H9 (cell line): ENCODE measurements at regions not wholly inside any gene's neighbourhood (a gene's known extent, or its start where the extent isn't known, plus 50 kb on each side); places are given as distances from the start of the nearest gene placed in this dataset.

ENCODE experiments used
- DNase-seq: peaks from one replicate; pipeline ENCODE4 v3.0.0-alpha.2; 2017
- H2AFZ ChIP-seq: one replicate; pipeline ENCODE4 v1.6.1; 2013; ENCODE audit warnings: mild to moderate bottlenecking, low read length, control low read depth, moderate library complexity
- H2AK5ac ChIP-seq: 2 replicates; pipeline ENCODE4 v1.6.1; 2013; ENCODE audit warnings: low read length, control low read depth, mixed read lengths; ENCODE audit not compliant: insufficient read length
- H2BK120ac ChIP-seq: one replicate; pipeline ENCODE4 v1.6.1; 2013; ENCODE audit warnings: low read depth, mild to moderate bottlenecking, low read length, control low read depth, inconsistent platforms; ENCODE audit not compliant: poor library complexity, severe bottlenecking
- H2BK12ac ChIP-seq: 2 replicates; pipeline ENCODE4 v1.6.1; 2013; ENCODE audit warnings: low read length, control low read depth, mixed read lengths, low read depth; ENCODE audit not compliant: insufficient read length
- H2BK15ac ChIP-seq: 2 replicates; pipeline ENCODE4 v1.6.1; 2013; ENCODE audit warnings: low read depth, low read length, control low read depth
- H2BK20ac ChIP-seq: one replicate; pipeline ENCODE4 v1.6.1; 2013; ENCODE audit warnings: low read depth, mild to moderate bottlenecking, low read length, control low read depth, inconsistent platforms; ENCODE audit not compliant: poor library complexity, severe bottlenecking
- H2BK5ac ChIP-seq: 2 replicates; pipeline ENCODE4 v1.6.1; 2013; ENCODE audit warnings: low read length, control low read depth, mixed read lengths; ENCODE audit not compliant: insufficient read length
- H3K14ac ChIP-seq: 2 replicates; pipeline ENCODE4 v1.6.1; 2013; ENCODE audit warnings: low read length, control low read depth; ENCODE audit not compliant: insufficient read depth
- H3K18ac ChIP-seq: 2 replicates; pipeline ENCODE4 v1.6.1; 2013; ENCODE audit warnings: low read depth, mild to moderate bottlenecking, mixed read lengths, low read length, control low read depth; ENCODE audit not compliant: insufficient read length
- H3K23ac ChIP-seq: 2 replicates; pipeline ENCODE4 v1.6.1; 2013; ENCODE audit warnings: low read length, control low read depth, mixed read lengths, low read depth; ENCODE audit not compliant: insufficient read length
- H3K23me2 ChIP-seq: 2 replicates; pipeline ENCODE4 v1.6.1; 2013; ENCODE audit warnings: low read depth, mild to moderate bottlenecking, mixed read lengths, low read length, control low read depth; ENCODE audit not compliant: insufficient read length, poor library complexity, severe bottlenecking
- H3K27ac ChIP-seq: 2 replicates; pipeline ENCODE4 v1.5.1; 2013; ENCODE audit warnings: low read length, control low read depth, mixed read lengths, low read depth; ENCODE audit not compliant: insufficient read length
- H3K27me3 ChIP-seq: 2 replicates; pipeline ENCODE4 v1.6.1; 2013; ENCODE audit warnings: low read length, control low read depth, inconsistent platforms; ENCODE audit not compliant: insufficient read depth
- H3K4ac ChIP-seq: 2 replicates; pipeline ENCODE4 v1.6.1; 2013; ENCODE audit warnings: low read depth, mild to moderate bottlenecking, control low read depth, inconsistent platforms, low read length, moderate library complexity
- H3K4me1 ChIP-seq: 2 replicates; pipeline ENCODE4 v1.6.1; 2013; ENCODE audit warnings: low read length, control low read depth, inconsistent platforms; ENCODE audit not compliant: insufficient read depth
- H3K4me2 ChIP-seq: 2 replicates; pipeline ENCODE4 v1.6.1; 2013; ENCODE audit warnings: low read length, control low read depth, mixed read lengths; ENCODE audit not compliant: insufficient read length, insufficient read depth
- H3K56ac ChIP-seq: 2 replicates; pipeline ENCODE4 v1.6.1; 2013; ENCODE audit warnings: low read depth, mild to moderate bottlenecking, mixed read lengths, low read length, control low read depth; ENCODE audit not compliant: insufficient read length
- H3K79me1 ChIP-seq: 2 replicates; pipeline ENCODE4 v1.6.1; 2013; ENCODE audit warnings: low read depth, mild to moderate bottlenecking, moderate library complexity, low read length, control low read depth, inconsistent platforms; ENCODE audit not compliant: insufficient read depth, poor library complexity, severe bottlenecking
- H3K79me2 ChIP-seq: 2 replicates; pipeline ENCODE4 v1.6.1; 2013; ENCODE audit warnings: low read length, control low read depth, inconsistent platforms; ENCODE audit not compliant: insufficient read depth
- H3K9ac ChIP-seq: 2 replicates; pipeline ENCODE4 v1.6.1; 2013; ENCODE audit warnings: low read length, control low read depth, mixed read lengths; ENCODE audit not compliant: insufficient read length; ENCODE audit errors: extremely low read depth
- H3K9me3 ChIP-seq: one replicate; pipeline ENCODE4 v1.6.1; 2013; ENCODE audit warnings: low read depth, low read length, inconsistent platforms; ENCODE audit not compliant: control insufficient read depth
- H3T11ph ChIP-seq: one replicate; pipeline ENCODE4 v1.6.1; 2013; ENCODE audit warnings: mild to moderate bottlenecking, low read length, control low read depth, inconsistent platforms
- H4K20me1 ChIP-seq: one replicate; pipeline ENCODE4 v1.6.1; 2013; ENCODE audit not compliant: control insufficient read depth, insufficient read length, insufficient read depth
- H4K5ac ChIP-seq: 2 replicates; pipeline ENCODE4 v1.6.1; 2013; ENCODE audit warnings: low read depth, mild to moderate bottlenecking, mixed read lengths, low read length, control low read depth; ENCODE audit not compliant: insufficient read length
- H4K8ac ChIP-seq: replicated peaks from 2 replicates; pipeline ENCODE4 v1.6.1; 2013; ENCODE audit warnings: low read length, control low read depth, mixed read lengths, low read depth; ENCODE audit not compliant: insufficient read length
- H4K91ac ChIP-seq: 2 replicates; pipeline ENCODE4 v1.6.1; 2013; ENCODE audit warnings: low read depth, mild to moderate bottlenecking, moderate library complexity, mixed read lengths, low read length, control low read depth; ENCODE audit not compliant: insufficient read length
- H3K27ac Mint-ChIP-seq, 3 experiments: 2 replicates in 2 of 3; 3 replicates in 1 of 3; pipeline ENCODE4 v1.8.0; 2020 to 2021; ENCODE audit warnings: mixed read lengths in 3 of 3, mild to moderate bottlenecking in 1 of 3, moderate library complexity in 1 of 3
- H3K27me3 Mint-ChIP-seq: 2 replicates; pipeline ENCODE4 v1.8.0; 2021; ENCODE audit warnings: low read depth, mild to moderate bottlenecking, moderate library complexity, mixed read lengths
- H3K36me3 Mint-ChIP-seq, 3 experiments: 2 replicates in 2 of 3; 3 replicates in 1 of 3; pipeline ENCODE4 v1.8.0; 2020 to 2021; ENCODE audit warnings: low read depth in 3 of 3, mixed read lengths in 3 of 3; ENCODE audit not compliant: insufficient read depth in 1 of 3
- H3K4me1 Mint-ChIP-seq, 2 experiments: 2 replicates each; pipeline ENCODE4 v1.8.0; 2020; ENCODE audit warnings: mixed read lengths in 2 of 2
- H3K4me3 Mint-ChIP-seq, 2 experiments: 2 replicates in 1 of 2; 3 replicates in 1 of 2; pipeline ENCODE4 v1.8.0; 2020 to 2021; ENCODE audit warnings: mild to moderate bottlenecking in 2 of 2, mixed read lengths in 2 of 2, moderate library complexity in 1 of 2
- H3K9me3 Mint-ChIP-seq, 2 experiments: 2 replicates in 1 of 2; 3 replicates in 1 of 2; pipeline ENCODE4 v1.8.0; 2020; ENCODE audit warnings: mild to moderate bottlenecking in 2 of 2, mixed read lengths in 2 of 2, moderate library complexity in 1 of 2
- CTCF ChIP-seq: fragments of 200-600 bp; sonication (generic); conservative IDR thresholded peaks from 3 replicates; pipeline ENCODE4 v1.8.0; 2021; ENCODE audit warnings: antibody characterized with exemption, mild to moderate bottlenecking

DNA sequence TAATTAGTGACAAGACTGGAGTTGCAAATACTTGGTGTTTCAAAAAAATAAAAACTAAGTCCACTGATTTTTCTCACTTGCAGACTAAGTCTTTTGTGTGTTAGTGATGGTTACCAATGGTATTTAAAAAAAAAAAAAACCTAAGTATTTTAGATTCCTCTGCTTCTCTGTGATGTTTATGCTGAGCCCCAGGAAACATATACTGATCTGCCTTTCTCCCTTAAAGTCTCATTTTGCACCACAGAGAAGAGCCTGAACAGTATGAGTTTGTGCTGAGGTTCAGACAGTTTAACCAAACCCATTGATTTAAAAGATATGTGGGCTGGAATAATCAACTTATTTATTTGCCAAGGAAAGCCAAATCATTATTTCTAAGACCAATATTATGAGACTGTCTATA, 1305.0 kb downstream of the PCDH18 start:
- Mint-ChIP-seq H3K27me3 (no peaks in the 10 kb centered on the region), H3K36me3 (no peaks in the 10 kb centered on the region), H3K4me3 (no peak overlapping the region), H3K9me3 (no peaks in the 10 kb centered on the region), H3K4me1 (peaks cover 6% of the 10 kb centered on the region in 2 experiments; a peak in 3 of 4 replicates), H3K27ac (no peak overlapping the region)
- Histone ChIP-seq H3K79me2 (no peaks in the 10 kb centered on the region), H3K18ac (no peak overlapping the region), H4K8ac (no peak overlapping the region), H3K4me2 (no peak overlapping the region), H3K56ac (no peak overlapping the region), H4K5ac (no peak overlapping the region), H3K27me3 (no peaks in the 10 kb centered on the region), H4K20me1 (no peaks in the 10 kb centered on the region), H3K14ac (no peak overlapping the region), H3K79me1 (no peaks in the 10 kb centered on the region), H2BK20ac (no peak overlapping the region), H3K23ac (no peak overlapping the region), H3K9ac (no peak overlapping the region), H2AK5ac (no peak overlapping the region), H3K4me1 (no peaks in the 10 kb centered on the region), H3K23me2 (no peaks in the 10 kb centered on the region), H3K4ac (no peak overlapping the region), H2BK15ac (no peak overlapping the region), H2AFZ (no peak overlapping the region), H2BK12ac (no peak overlapping the region), H4K91ac (no peak overlapping the region), H2BK120ac (no peak overlapping the region), H2BK5ac (no peak overlapping the region), H3K9me3 (no peaks in the 10 kb centered on the region), H3K27ac (no peak overlapping the region), H3T11ph (no peak overlapping the region)
- TF ChIP-seq CTCF = no peak
- no peak for DNase-seq
